A549 (cell line): ENCODE measurements at regions not wholly inside any gene's neighbourhood (a gene's known extent, or its start where the extent isn't known, plus 50 kb on each side); places are given as distances from the start of the nearest gene placed in this dataset.
"Not testable (repeated sequence)": the region's sequence is repeated elsewhere in the genome, so short reads cannot be mapped to it uniquely, and the experiment has no call there.

Source experiments
- ATAC-seq, 2 experiments: fragments of 200-7000 bp in 1 of 2; fragments of >200 bp in 1 of 2; cut with Nextera tagmentation in 1 of 2; cut with Tn5 transposase in 1 of 2; 3 replicates each; pipeline versions ENCODE4 v1.8.0 to v1.9.1; 2018 to 2020; ENCODE audit warnings: mild to moderate bottlenecking in 1 of 2, moderate library complexity in 1 of 2
- CTCF ChIA-PET: fragments of 300-600 bp; sonication (Branson Sonifier 250); formaldehyde crosslinking; extraction: SDS; loops from one replicate; lab custom pipeline; 2021; ENCODE audit warnings: antibody characterized with exemption, inconsistent platforms; lab: Yijun Ruan, JAX
- POLR2A ChIA-PET: fragments of 350-600 bp; formaldehyde crosslinking; extraction: SDS; loops from one replicate; lab custom pipeline; 2021; ENCODE audit warnings: antibody characterized with exemption, inconsistent platforms; lab: Yijun Ruan, JAX
- DNase-seq, 2 experiments: peaks; one replicate each; pipeline versions ENCODE4 v3.0.0 to v3.0.0-alpha.2; 2011 to 2016; ENCODE audit warnings: low read depth in 1 of 2, low spot score in 1 of 2
- FAIRE-seq: peaks from 2 replicates; lab custom pipeline; 2011; peaks lifted over from hg19 to GRCh38; lab: Jason Lieb, UNC
- H3K27ac ChIP-seq, 2 experiments: fragments of >200 bp; sonication (Bioruptor Twin); formaldehyde crosslinking; 3 replicates each; pipeline ENCODE4 v1.5.1; 2016 to 2017
- H3K4me1 ChIP-seq: fragments of >200 bp; sonication (Bioruptor Twin); formaldehyde crosslinking; 3 replicates; pipeline ENCODE4 v1.6.1; 2016
- H3K4me2 ChIP-seq: fragments of >200 bp; sonication (Bioruptor Twin); formaldehyde crosslinking; 3 replicates; pipeline ENCODE4 v1.6.1; 2016
- H3K4me3 ChIP-seq: fragments of >200 bp; sonication (Bioruptor Twin); formaldehyde crosslinking; 3 replicates; pipeline ENCODE4 v1.5.1; 2016
- H3K9me3 ChIP-seq: fragments of >200 bp; sonication (Bioruptor Twin); formaldehyde crosslinking; 3 replicates; pipeline ENCODE4 v1.6.1; 2016
- CHD4 ChIP-seq: fragments of 200-600 bp; sonication (generic); IDR thresholded peaks from 2 replicates; pipeline ENCODE4 v1.6.1; 2016; ENCODE audit warnings: antibody characterized with exemption, mild to moderate bottlenecking, borderline replicate concordance
- E2F6 ChIP-seq: IDR thresholded peaks from 2 replicates; pipeline ENCODE4 v1.6.1; 2012; ENCODE audit warnings: low read depth, borderline replicate concordance
- EHF ChIP-seq: fragments of 250-450 bp; sonication (Bioruptor Pico); IDR thresholded peaks from 2 replicates; pipeline ENCODE4 v1.5.0; 2020; ENCODE audit warnings: mild to moderate bottlenecking
- ESRRA ChIP-seq: fragments of 150-350 bp; IDR thresholded peaks from 2 replicates; pipeline ENCODE4 v1.6.1; 2014; ENCODE audit warnings: mild to moderate bottlenecking, low read length, borderline replicate concordance
- FOSL2 ChIP-seq, 2 experiments: fragments of 450-650 bp in 1 of 2; fragments of >200 bp in 1 of 2; sonication (Bioruptor Twin) in 1 of 2; formaldehyde crosslinking; IDR thresholded peaks; 2 replicates each; pipeline versions ENCODE4 v1.5.0 to v1.6.1; 2016 to 2020; ENCODE audit warnings: mild to moderate bottlenecking in 1 of 2, moderate library complexity in 1 of 2
- FOXS1 ChIP-seq: fragments of 250-450 bp; sonication (Bioruptor Pico); IDR thresholded peaks from 2 replicates; pipeline ENCODE4 v1.5.0; 2020; ENCODE audit warnings: mild to moderate bottlenecking, moderate library complexity
- GATA3 ChIP-seq: IDR thresholded peaks from 2 replicates; pipeline ENCODE4 v1.6.1; 2012; ENCODE audit warnings: borderline replicate concordance
- HEYL ChIP-seq: fragments of 250-450 bp; sonication (Bioruptor Pico); IDR thresholded peaks from 2 replicates; pipeline ENCODE4 v1.8.0; 2021; ENCODE audit warnings: mild to moderate bottlenecking, moderate library complexity
- HOXB5 ChIP-seq: fragments of 250-450 bp; sonication (Bioruptor Pico); IDR thresholded peaks from 2 replicates; pipeline ENCODE4 v1.5.0; 2020; ENCODE audit warnings: mild to moderate bottlenecking, moderate library complexity
- JUN ChIP-seq, 2 experiments: fragments of >200 bp; sonication (Bioruptor Twin); formaldehyde crosslinking; IDR thresholded peaks; 2 replicates in 1 of 2; 3 replicates in 1 of 2; pipeline ENCODE4 v1.6.1; 2016 to 2017
- JUNB ChIP-seq: fragments of >200 bp; sonication (Bioruptor Twin); formaldehyde crosslinking; IDR thresholded peaks from 2 replicates; pipeline ENCODE4 v1.6.1; 2016
- MAFK ChIP-seq: fragments of 450-650 bp; IDR thresholded peaks from 2 replicates; pipeline ENCODE4 v1.6.1; 2014; ENCODE audit not compliant: partially characterized antibody
- NR3C1 ChIP-seq: fragments of >200 bp; sonication (Bioruptor Twin); formaldehyde crosslinking; IDR thresholded peaks from 3 replicates; pipeline ENCODE4 v1.6.1; 2017
- POLR2A ChIP-seq: IDR thresholded peaks from 2 replicates; pipeline ENCODE4 v1.6.1; 2012; ENCODE audit warnings: mild to moderate bottlenecking, low read length
- REST ChIP-seq: fragments of 200-600 bp; sonication (generic); IDR thresholded peaks from 2 replicates; pipeline ENCODE4 v1.6.1; 2016; ENCODE audit warnings: antibody characterized with exemption, mild to moderate bottlenecking, moderate library complexity
- RFX5 ChIP-seq: fragments of 450-650 bp; IDR thresholded peaks from 2 replicates; pipeline ENCODE4 v1.7.1; 2014; ENCODE audit warnings: antibody characterized with exemption, mild to moderate bottlenecking, moderate library complexity
- RNF2 ChIP-seq: fragments of 200-600 bp; sonication (generic); IDR thresholded peaks from 2 replicates; pipeline ENCODE4 v1.6.1; 2016; ENCODE audit warnings: low read depth, mild to moderate bottlenecking, antibody characterized with exemption, moderate library complexity, borderline replicate concordance
- ZSCAN20 ChIP-seq: fragments of 250-450 bp; sonication (Bioruptor Pico); IDR thresholded peaks from 2 replicates; pipeline ENCODE4 v1.8.0; 2022; ENCODE audit warnings: mild to moderate bottlenecking, moderate library complexity
- WGBS: methylation state at CpG from one replicate; pipeline ENCODE4 v1.1.6; 2017; ENCODE audit errors: missing lambda C conversion rate; 5-methylcytosine and 5-hydroxymethylcytosine counted together
- TF ChIP-seq, protein P1 (sequence below): fragments of >200 bp; sonication (Bioruptor Twin); formaldehyde crosslinking; IDR thresholded peaks from 2 replicates; pipeline ENCODE4 v1.6.1; 2016
- TF ChIP-seq, protein P2 (sequence below): IDR thresholded peaks from 2 replicates; pipeline ENCODE4 v1.6.1; 2012

- DNase-seq (no peak), ATAC-seq (no peak)
- Histone ChIP-seq H3K27ac (no peak overlapping the region), H3K4me3 (no peak overlapping the region), H3K9me3 (no peaks in the 10 kb centered on the region)
- CTCF ChIA-PET, result interaction anchor here (1.2 kb wide), 1 partner anchor 13 kb away, joined by 5 read pairs; no protein-coding TSS in a partner anchor
- POLR2A ChIA-PET, result no interaction called here
- TF ChIP-seq FOXS1 (CRISPR knock-in tag) (no peak), GATA3 (no peak), RFX5 (no peak), ZSCAN20 (CRISPR knock-in tag) (no peak)
- TF ChIP-seq, all 56 proteins: peak for 0
- WGBS, result 5% methylated on average over 2 of the region's 2 CpGs
- H3K4me1 ChIP-seq, result no peaks in the 10 kb centered on the region
- no peak for FAIRE-seq
- no peak overlapping the region for H3K4me2 ChIP-seq
These were observed 489.6 kb upstream of the ADGRL4 start for GRCh38 chr1:79496129-79496528.

- H3K4me2 ChIP-seq, POLR2A ChIA-PET, H3K4me1 ChIP-seq, CTCF ChIA-PET, H3K4me3 ChIP-seq, FAIRE-seq, H3K27ac ChIP-seq, DNase-seq, ATAC-seq, H3K9me3 ChIP-seq: not testable (repeated sequence)
- WGBS, result 7% methylated on average over 3 of the region's 4 CpGs
These were observed 487.2 kb upstream of the ADGRL4 start for GRCh38 chr1:79493702-79494101.

DNA sequence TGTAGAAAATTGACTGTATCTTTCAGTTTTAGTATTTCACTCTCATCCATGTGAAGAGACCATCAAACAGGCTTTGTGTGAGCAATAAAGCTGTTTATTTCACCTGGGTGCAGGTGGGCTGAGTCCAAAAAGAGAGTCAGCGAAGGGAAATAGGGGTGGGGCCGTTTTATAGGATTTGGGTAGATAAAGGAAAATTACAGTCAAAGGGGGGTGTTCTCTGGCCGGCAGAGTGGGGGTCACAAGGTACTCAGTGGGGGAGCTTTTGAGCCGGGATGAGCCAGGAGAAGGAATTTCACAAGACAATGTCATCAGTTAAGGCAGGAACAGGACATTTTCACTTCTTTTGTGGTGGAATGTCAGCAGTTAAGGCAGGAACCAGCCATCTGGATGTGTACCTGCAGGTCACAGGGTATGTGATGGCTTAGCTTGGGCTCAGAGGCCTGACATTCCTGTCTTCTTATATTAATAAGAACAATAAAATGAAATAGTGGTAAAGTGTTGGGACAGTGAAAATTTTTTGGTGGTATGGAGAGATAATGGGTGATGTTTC lies 482.1 kb upstream of the ADGRL4 start:
- FAIRE-seq, H3K4me3 ChIP-seq, H3K4me2 ChIP-seq, DNase-seq, H3K4me1 ChIP-seq, CTCF ChIA-PET, ATAC-seq, H3K9me3 ChIP-seq, H3K27ac ChIP-seq, POLR2A ChIA-PET: not testable (repeated sequence)
- 29% methylated on average over 4 of the region's 4 CpGs for WGBS

GRCh38 chr1:79478728-79479373 lies 472.3 kb upstream of the ADGRL4 start:
- no peak for TF ChIP-seq HOXB5
- TF ChIP-seq JUN (IDR thresholded peaks at IDR 0.05), result no peak
- POLR2A ChIA-PET, result no interaction called here
- WGBS, result 46% methylated on average over 9 of the region's 9 CpGs
- no peaks in the 10 kb centered on the region for H3K9me3 ChIP-seq
- no peaks in the 10 kb centered on the region for H3K4me1 ChIP-seq
- no peak overlapping the region for H3K4me3 ChIP-seq
- DNase-seq, result no peak
- no peak overlapping the region for H3K4me2 ChIP-seq
- no peak for ATAC-seq
- FAIRE-seq, result no peak
- H3K27ac ChIP-seq, result no peak overlapping the region
- CTCF ChIA-PET, result no interaction called here

DNA sequence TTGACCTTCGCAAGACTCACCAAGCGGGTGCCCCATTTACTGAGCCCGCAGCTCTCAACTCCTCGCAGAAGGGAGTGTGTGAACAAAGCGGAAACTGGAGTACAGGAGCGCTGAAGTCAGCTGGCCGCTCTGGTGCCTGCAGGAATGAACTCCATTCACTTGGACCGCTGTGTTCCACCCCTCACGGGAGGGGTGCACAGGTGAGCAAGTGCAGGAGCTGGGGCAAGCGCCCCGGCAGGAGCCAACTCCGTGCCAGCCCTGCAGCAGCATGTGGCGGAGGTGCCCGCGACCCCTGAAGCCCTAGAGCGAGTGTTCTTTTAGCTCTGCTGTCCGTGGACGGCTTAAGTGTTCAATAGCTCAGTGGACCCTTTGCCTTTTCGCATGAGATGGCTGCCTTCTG lies 471.6 kb upstream of the ADGRL4 start:
- no peak for DNase-seq

DNA sequence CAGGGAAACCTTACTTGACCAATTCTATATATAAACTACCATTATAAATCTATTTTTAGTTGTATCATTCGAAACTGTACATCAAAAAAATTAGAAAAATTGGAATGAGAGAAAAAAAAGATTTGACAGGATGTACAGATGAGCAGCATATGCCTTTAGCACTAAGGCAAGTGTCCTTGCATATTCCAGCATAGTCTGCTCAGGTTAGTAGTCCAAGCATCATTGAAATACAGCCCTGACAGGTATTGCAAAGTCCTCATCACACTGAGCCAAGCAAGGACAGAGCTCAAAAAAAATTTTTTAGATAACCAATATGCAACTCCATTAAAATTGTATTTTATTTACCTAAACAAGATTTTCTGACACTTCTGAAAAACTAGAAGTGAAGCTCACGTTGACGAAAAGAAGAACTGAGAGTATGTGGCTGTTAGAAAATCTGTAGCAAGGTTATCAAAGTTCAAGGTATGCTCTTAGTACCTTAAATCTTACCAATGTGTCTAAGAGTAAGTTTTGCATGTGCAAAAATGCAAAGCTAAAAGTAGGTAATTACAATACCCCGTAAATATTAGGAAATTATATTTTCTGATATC lies 465.6 kb upstream of the ADGRL4 start:
- ATAC-seq, result no peak
- no peak overlapping the region for H3K4me3 ChIP-seq
- POLR2A ChIA-PET, result no interaction called here
- no peak overlapping the region for H3K4me2 ChIP-seq
- 31% methylated on average over 4 of the region's 4 CpGs for WGBS
- H3K27ac ChIP-seq, result no peak overlapping the region
- DNase-seq, result no peak
- CTCF ChIA-PET, result no interaction called here
- no peaks in the 10 kb centered on the region for H3K9me3 ChIP-seq
- FAIRE-seq, result no peak
- no peaks in the 10 kb centered on the region for H3K4me1 ChIP-seq
- TF ChIP-seq POLR2A (no peak), FOSL2 (IDR thresholded peaks at IDR 0.05) (no peak), FOSL2 (CRISPR knock-in tag; IDR thresholded peaks at IDR 0.05) (no peak), NR3C1 (no peak), JUN (IDR thresholded peaks at IDR 0.05) (no peak), REST (no peak)
- TF ChIP-seq, protein P1, sequence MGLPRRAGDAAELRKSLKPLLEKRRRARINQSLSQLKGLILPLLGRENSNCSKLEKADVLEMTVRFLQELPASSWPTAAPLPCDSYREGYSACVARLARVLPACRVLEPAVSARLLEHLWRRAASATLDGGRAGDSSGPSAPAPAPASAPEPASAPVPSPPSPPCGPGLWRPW, result no peak
- TF ChIP-seq, protein P2, sequence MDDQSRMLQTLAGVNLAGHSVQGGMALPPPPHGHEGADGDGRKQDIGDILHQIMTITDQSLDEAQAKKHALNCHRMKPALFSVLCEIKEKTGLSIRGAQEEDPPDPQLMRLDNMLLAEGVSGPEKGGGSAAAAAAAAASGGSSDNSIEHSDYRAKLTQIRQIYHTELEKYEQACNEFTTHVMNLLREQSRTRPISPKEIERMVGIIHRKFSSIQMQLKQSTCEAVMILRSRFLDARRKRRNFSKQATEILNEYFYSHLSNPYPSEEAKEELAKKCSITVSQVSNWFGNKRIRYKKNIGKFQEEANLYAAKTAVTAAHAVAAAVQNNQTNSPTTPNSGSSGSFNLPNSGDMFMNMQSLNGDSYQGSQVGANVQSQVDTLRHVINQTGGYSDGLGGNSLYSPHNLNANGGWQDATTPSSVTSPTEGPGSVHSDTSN, result no peak

More for the DNA sequence above, 471.6 kb upstream of the ADGRL4 start:
- FAIRE-seq, result no peak
- TF ChIP-seq CHD4 (no peak), JUNB (no peak), ESRRA (no peak), HEYL (CRISPR knock-in tag) (no peak), E2F6 (no peak), MAFK (no peak), EHF (no peak), RNF2 (no peak), FOXS1 (CRISPR knock-in tag) (no peak)
- ATAC-seq, result no peak
- POLR2A ChIA-PET, result no interaction called here
- Histone ChIP-seq H3K27ac (no peak overlapping the region), H3K9me3 (no peaks in the 10 kb centered on the region), H3K4me3 (no peak overlapping the region), H3K4me1 (no peaks in the 10 kb centered on the region), H3K4me2 (no peak overlapping the region)
- CTCF ChIA-PET, result no interaction called here
- WGBS, result 74% methylated on average over 14 of the region's 19 CpGs
